ENCODE measurements at regions not wholly inside any gene's neighbourhood (a gene's known extent, or its start where the extent isn't known, plus 50 kb on each side); places are given as distances from the start of the nearest gene placed in this dataset.

DNA sequence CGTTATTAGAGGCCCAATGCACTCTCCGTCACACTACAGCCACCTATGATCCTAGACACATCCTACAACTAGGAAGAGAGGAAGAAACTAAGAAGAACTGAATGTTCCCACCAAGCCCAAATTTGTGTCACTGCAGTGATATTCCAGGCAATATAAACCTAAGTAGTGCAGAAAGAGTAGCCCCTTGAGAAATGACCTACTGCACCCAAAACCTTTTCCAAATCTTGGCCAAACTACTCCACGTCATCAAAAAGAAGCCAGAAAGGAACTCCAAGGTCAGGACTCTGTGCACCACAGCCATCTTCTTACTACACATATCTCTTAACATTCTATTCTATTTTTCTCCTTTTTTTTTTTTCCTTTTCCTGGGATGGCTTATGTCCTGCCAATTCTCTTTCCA, 60.2 kb downstream of the ADAMTS1 start:
- no peaks in the 10 kb centered on the region for H3K36me3 ChIP-seq
- no peaks in the 10 kb centered on the region for H3K27me3 ChIP-seq (replicated peaks; ENCODE audit: insufficient read depth)
- no peaks in the 10 kb centered on the region for H3K9me3 ChIP-seq
- H3K4me3 ChIP-seq: no peak overlapping the region
- ATAC-seq (ENCODE audit: insufficient number of reproducible peaks, low FRiP score, low read depth) (peak; percentile 46), DNase-seq (ENCODE audit: low spot score) (no peak)
- H3K4me1 ChIP-seq (ENCODE audit: control insufficient read depth in 1 of 2, low read depth in 2 of 2): peaks cover 48 to 73% of the 10 kb centered on the region in 2 donors
- TF ChIP-seq, protein P1, sequence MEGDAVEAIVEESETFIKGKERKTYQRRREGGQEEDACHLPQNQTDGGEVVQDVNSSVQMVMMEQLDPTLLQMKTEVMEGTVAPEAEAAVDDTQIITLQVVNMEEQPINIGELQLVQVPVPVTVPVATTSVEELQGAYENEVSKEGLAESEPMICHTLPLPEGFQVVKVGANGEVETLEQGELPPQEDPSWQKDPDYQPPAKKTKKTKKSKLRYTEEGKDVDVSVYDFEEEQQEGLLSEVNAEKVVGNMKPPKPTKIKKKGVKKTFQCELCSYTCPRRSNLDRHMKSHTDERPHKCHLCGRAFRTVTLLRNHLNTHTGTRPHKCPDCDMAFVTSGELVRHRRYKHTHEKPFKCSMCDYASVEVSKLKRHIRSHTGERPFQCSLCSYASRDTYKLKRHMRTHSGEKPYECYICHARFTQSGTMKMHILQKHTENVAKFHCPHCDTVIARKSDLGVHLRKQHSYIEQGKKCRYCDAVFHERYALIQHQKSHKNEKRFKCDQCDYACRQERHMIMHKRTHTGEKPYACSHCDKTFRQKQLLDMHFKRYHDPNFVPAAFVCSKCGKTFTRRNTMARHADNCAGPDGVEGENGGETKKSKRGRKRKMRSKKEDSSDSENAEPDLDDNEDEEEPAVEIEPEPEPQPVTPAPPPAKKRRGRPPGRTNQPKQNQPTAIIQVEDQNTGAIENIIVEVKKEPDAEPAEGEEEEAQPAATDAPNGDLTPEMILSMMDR (IDR thresholded peaks at IDR 0.05): no peak
- peak overlapping the region; percentile 64 for H3K27ac ChIP-seq

DNA sequence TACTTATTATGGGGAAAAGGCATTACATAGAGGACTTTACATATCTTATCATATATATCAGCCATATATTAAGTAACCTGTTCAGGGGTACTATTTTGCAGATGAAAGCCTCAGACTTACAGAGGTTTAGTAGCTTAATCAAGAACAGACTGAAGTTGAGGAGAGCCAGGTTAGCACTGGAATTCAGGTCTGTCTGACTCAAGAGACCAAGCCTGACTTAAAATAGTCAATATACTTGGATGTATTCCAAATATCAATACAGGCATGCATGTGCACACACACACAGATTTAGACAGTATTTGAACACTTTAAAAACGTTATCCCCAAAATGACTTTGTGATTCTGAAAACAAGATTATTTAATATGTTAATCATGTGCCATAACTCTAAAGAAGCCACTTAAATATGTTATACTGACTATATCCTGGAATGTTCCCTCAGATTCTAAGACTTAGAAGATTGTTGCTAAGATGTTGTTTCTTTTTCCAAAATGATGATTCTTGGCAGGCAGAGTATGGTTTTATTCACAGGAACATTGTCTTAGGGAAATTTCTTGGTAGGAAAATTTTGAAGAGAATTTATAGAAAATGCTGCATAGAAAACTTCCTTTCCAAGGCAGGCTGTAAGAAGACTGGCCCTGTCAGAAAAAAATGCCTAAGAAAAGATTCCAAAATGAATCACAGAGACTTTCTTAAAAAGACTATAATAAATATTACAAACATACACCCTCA, 61.6 kb downstream of the ADAMTS1 start:
- no peak for DNase-seq (ENCODE audit: low spot score)
- Histone ChIP-seq H3K4me3 (peak overlapping the region; percentile 11), H3K27ac (peak overlapping the region; percentile 64), H3K9me3 (no peaks in the 10 kb centered on the region), H3K27me3 (replicated peaks; ENCODE audit: insufficient read depth) (no peaks in the 10 kb centered on the region), H3K4me1 (ENCODE audit: control insufficient read depth in 1 of 2, low read depth in 2 of 2) (peaks cover 39 to 60% of the 10 kb centered on the region in 2 donors), H3K36me3 (no peaks in the 10 kb centered on the region)
- TF ChIP-seq, protein P1 (IDR thresholded peaks at IDR 0.05): no peak
- ATAC-seq (ENCODE audit: insufficient number of reproducible peaks, low FRiP score, low read depth): no peak

DNA sequence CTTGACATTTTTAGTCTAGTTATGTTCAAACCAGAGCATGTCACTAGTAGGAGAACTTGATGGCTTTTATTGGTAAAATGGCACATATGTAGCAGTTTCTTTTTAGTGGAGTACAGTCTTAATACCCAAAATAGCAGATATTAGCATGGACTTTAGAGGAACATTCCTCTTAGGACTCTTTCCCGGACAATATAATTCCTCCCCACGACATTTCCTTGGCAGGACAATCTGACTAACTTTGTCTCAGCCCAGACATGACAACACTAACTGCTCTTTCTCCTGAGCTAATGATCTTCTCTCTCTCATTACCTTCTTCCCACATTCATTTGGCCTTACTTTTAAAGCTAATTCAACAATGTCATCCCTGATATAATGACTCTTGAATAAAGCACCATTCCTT, 62.5 kb downstream of the ADAMTS1 start:
- Histone ChIP-seq H3K9me3 (no peaks in the 10 kb centered on the region), H3K36me3 (no peaks in the 10 kb centered on the region), H3K4me3 (no peak overlapping the region), H3K27ac (peak overlapping the region; percentile 64), H3K27me3 (replicated peaks; ENCODE audit: insufficient read depth) (no peaks in the 10 kb centered on the region), H3K4me1 (ENCODE audit: control insufficient read depth in 1 of 2, low read depth in 2 of 2) (peaks cover 39 to 52% of the 10 kb centered on the region in 2 donors)
- TF ChIP-seq, protein P1 (IDR thresholded peaks at IDR 0.05): no peak
- ATAC-seq (ENCODE audit: insufficient number of reproducible peaks, low FRiP score, low read depth): no peak
- DNase-seq (ENCODE audit: low spot score): no peak

DNA sequence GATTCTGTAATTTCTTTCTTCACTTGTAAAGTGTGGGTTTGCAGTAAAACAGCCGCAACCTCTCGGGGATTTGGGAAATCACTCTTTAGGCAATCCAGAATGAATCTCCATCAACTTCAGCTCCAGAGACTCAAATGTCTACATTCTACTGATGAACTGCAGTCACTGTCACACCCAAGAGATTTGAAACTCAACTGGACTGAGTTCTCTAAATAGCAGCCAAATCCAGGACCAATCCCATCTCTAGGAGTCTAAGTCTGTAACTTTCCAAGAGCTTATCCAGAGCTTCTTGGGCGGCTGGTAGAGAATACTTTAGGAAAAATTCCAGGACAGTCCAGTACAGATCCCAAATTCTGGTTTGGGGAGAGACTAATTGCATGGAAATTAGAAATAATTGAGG, 62.9 kb downstream of the ADAMTS1 start:
- DNase-seq (ENCODE audit: low spot score): no peak
- Histone ChIP-seq H3K4me1 (ENCODE audit: control insufficient read depth in 1 of 2, low read depth in 2 of 2) (peaks cover 39 to 52% of the 10 kb centered on the region in 2 donors), H3K4me3 (no peak overlapping the region), H3K27me3 (replicated peaks; ENCODE audit: insufficient read depth) (no peaks in the 10 kb centered on the region), H3K9me3 (no peaks in the 10 kb centered on the region), H3K27ac (peak overlapping the region; percentile 55 to 64), H3K36me3 (no peaks in the 10 kb centered on the region)
- TF ChIP-seq, protein P1 (IDR thresholded peaks at IDR 0.05): no peak
- ATAC-seq (ENCODE audit: insufficient number of reproducible peaks, low FRiP score, low read depth): no peak

DNA sequence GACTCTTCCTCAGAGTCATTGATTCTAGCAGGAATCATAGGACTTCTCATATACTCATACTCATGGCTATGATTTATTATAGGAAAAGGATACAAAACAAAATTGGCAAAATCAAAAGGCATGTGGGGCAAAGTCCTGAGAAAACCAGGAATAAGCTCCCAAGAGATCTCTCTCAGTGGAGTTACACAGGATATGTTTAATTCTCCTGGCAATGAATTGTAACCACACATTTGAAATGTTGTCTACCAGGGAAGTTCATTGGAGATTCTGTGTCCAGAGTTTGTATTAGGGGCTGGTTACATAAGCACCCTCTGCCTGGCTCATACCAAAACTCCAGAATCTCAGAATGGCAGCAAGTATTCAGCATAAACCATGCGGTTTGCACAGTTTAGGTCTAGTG, 63.9 kb downstream of the ADAMTS1 start:
- Histone ChIP-seq H3K27me3 (replicated peaks; ENCODE audit: insufficient read depth) (no peaks in the 10 kb centered on the region), H3K4me1 (ENCODE audit: control insufficient read depth in 1 of 2, low read depth in 2 of 2) (peaks cover 39 to 52% of the 10 kb centered on the region in 2 donors), H3K9me3 (no peaks in the 10 kb centered on the region), H3K4me3 (no peak overlapping the region), H3K36me3 (no peaks in the 10 kb centered on the region), H3K27ac (peak overlapping the region; percentile 55 to 64)
- TF ChIP-seq, protein P1 (IDR thresholded peaks at IDR 0.05): no peak
- DNase-seq (ENCODE audit: low spot score): no peak
- no peak for ATAC-seq (ENCODE audit: insufficient number of reproducible peaks, low FRiP score, low read depth)
